OCI-LY3 (cell line): ENCODE measurements at regions not wholly inside any gene's neighbourhood (a gene's known extent, or its start where the extent isn't known, plus 50 kb on each side); places are given as distances from the start of the nearest gene placed in this dataset.

ENCODE experiments used
- H2AFZ ChIP-seq: fragments of 200-600, 300-600 bp; shearing (Covaris generic); 2 replicates; pipeline ENCODE4 v1.6.0; 2014; ENCODE audit warnings: antibody characterized with exemption, low read depth, low read length
- H3K27ac ChIP-seq: fragments of 200-600, 300-600 bp; sonication (generic); 2 replicates; pipeline ENCODE4 v1.5.1; 2014; ENCODE audit warnings: mild to moderate bottlenecking, low read length, moderate library complexity, mixed read lengths
- H3K27me3 ChIP-seq: fragments of 200-600, 300-600 bp; sonication (generic); 2 replicates; pipeline ENCODE4 v1.6.1; 2014; ENCODE audit warnings: low read depth, low read length, mixed read lengths
- H3K36me3 ChIP-seq: fragments of 200-600, 300-600 bp; sonication (generic); replicated peaks from 2 replicates; pipeline ENCODE3; 2014; ENCODE audit warnings: low read depth, low read length, mixed read lengths
- H3K4me1 ChIP-seq: fragments of 300-600, 200-600 bp; sonication (generic); 2 replicates; pipeline ENCODE4 v1.6.1; 2014; ENCODE audit warnings: low read length, mixed read lengths
- H3K4me2 ChIP-seq: fragments of 200-600, 300-600 bp; sonication (generic); 2 replicates; pipeline ENCODE4 v1.6.1; 2014; ENCODE audit warnings: low read length, mixed read lengths
- H3K4me3 ChIP-seq: fragments of 300-600, 200-600 bp; sonication (generic); 2 replicates; pipeline ENCODE4 v1.5.1; 2014; ENCODE audit warnings: antibody characterized with exemption, mild to moderate bottlenecking, low read length, moderate library complexity
- H3K79me2 ChIP-seq: fragments of 300-600, 200-600 bp; shearing (Covaris generic); 2 replicates; pipeline ENCODE4 v1.6.1; 2014; ENCODE audit warnings: mild to moderate bottlenecking, low read length, mixed read lengths
- H3K9ac ChIP-seq: fragments of 300-600, 200-600 bp; shearing (Covaris generic); 2 replicates; pipeline ENCODE4 v1.6.0; 2014; ENCODE audit warnings: mild to moderate bottlenecking, low read length, moderate library complexity
- H3K9me3 ChIP-seq: fragments of 200-600, 300-600 bp; shearing (Covaris generic); 2 replicates; pipeline ENCODE4 v1.6.1; 2014; ENCODE audit warnings: low read length, mixed read lengths; ENCODE audit not compliant: insufficient read depth
- H4K20me1 ChIP-seq: fragments of 200-600, 300-600 bp; sonication (generic); 2 replicates; pipeline ENCODE4 v1.6.1; 2016; ENCODE audit warnings: low read length, mixed read lengths; ENCODE audit not compliant: insufficient read depth
- CTCF ChIP-seq: fragments of 200-600, 300-600 bp; sonication (generic); IDR thresholded peaks from 2 replicates; pipeline ENCODE4 v1.5.1; 2014; ENCODE audit warnings: antibody characterized with exemption, low read length, low read depth
- EZH2phosphoT487 ChIP-seq: fragments of 200-600 bp; shearing (Covaris generic); IDR thresholded peaks from 2 replicates; pipeline ENCODE4 v1.6.1; 2018; ENCODE audit warnings: antibody characterized with exemption, mixed run types, low read depth

GRCh38 chr3:44041726-44042125, 200.0 kb upstream of the TOPAZ1 start:
- Histone ChIP-seq H3K27ac (0 out of 2 replicates have a peak overlapping the region, but pooled peaks have one; percentile 1), H3K4me2 (peak overlapping the region; percentile 69), H3K4me1 (peaks cover 60% of the 10 kb centered on the region), H3K79me2 (no peaks in the 10 kb centered on the region), H3K36me3 (no peaks in the 10 kb centered on the region), H3K4me3 (no peak overlapping the region), H3K9ac (no peak overlapping the region), H4K20me1 (no peaks in the 10 kb centered on the region), H3K27me3 (no peaks in the 10 kb centered on the region), H2AFZ (no peak overlapping the region), H3K9me3 (no peaks in the 10 kb centered on the region)
- TF ChIP-seq EZH2phosphoT487, result no peak
- TF ChIP-seq CTCF, result no peak

DNA sequence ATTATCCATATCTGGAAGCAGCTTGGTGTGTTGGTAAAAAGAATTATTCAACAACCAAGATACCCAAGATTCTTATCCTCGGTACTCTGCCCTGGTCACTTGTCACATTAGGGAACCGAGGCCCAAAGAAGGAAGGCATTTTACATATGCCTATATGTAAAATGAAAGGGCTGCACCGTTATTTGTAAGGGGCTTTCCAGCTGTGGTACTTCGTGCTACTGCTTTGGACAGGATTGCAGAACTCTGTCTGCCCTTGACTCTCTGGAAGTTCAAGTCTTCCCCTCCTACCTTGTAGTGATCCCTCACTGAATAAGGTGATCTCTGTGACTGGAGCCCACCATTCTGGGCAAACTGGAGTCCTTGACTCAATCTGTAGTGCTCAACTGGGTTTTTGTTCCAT, 198.9 kb upstream of the TOPAZ1 start:
- Histone ChIP-seq H3K36me3 (no peaks in the 10 kb centered on the region), H3K9ac (peak overlapping the region; percentile 35; the same call in 1 of the 2 replicates), H3K79me2 (no peaks in the 10 kb centered on the region), H3K4me3 (peak overlapping the region; percentile 30), H3K4me1 (peaks cover 60% of the 10 kb centered on the region), H2AFZ (no peak overlapping the region), H3K27ac (peak overlapping the region; percentile 35), H3K27me3 (no peaks in the 10 kb centered on the region), H4K20me1 (no peaks in the 10 kb centered on the region), H3K4me2 (peak overlapping the region; percentile 69), H3K9me3 (no peaks in the 10 kb centered on the region)
- no peak for TF ChIP-seq CTCF
- TF ChIP-seq EZH2phosphoT487, result no peak

- Histone ChIP-seq H4K20me1 (no peaks in the 10 kb centered on the region), H3K27ac (peak overlapping the region; percentile 73), H3K4me1 (peaks cover 74% of the 10 kb centered on the region), H3K4me2 (peak overlapping the region; percentile 72), H3K79me2 (no peaks in the 10 kb centered on the region), H3K4me3 (peak overlapping the region; percentile 25), H3K36me3 (no peaks in the 10 kb centered on the region), H3K27me3 (no peaks in the 10 kb centered on the region), H3K9ac (peak overlapping the region; percentile 38; the same call in 1 of the 2 replicates), H3K9me3 (no peaks in the 10 kb centered on the region), H2AFZ (no peak overlapping the region)
- TF ChIP-seq CTCF (no peak), EZH2phosphoT487 (no peak)
Measured at GRCh38 chr3:44045476-44046275, 196.0 kb upstream of the TOPAZ1 start.

GRCh38 chr3:44047796-44048195, 193.9 kb upstream of the TOPAZ1 start:
- Histone ChIP-seq H3K36me3 (no peaks in the 10 kb centered on the region), H3K79me2 (no peaks in the 10 kb centered on the region), H3K27ac (no peak overlapping the region), H3K9me3 (no peaks in the 10 kb centered on the region), H3K9ac (no peak overlapping the region), H3K4me3 (no peak overlapping the region), H4K20me1 (no peaks in the 10 kb centered on the region), H3K4me1 (peaks cover 62% of the 10 kb centered on the region), H3K4me2 (no peak overlapping the region), H2AFZ (no peak overlapping the region), H3K27me3 (no peaks in the 10 kb centered on the region)
- TF ChIP-seq CTCF, result no peak
- TF ChIP-seq EZH2phosphoT487, result no peak
